HepG2 (cell line): ENCODE measurements at regions not wholly inside any gene's neighbourhood (a gene's known extent, or its start where the extent isn't known, plus 50 kb on each side); places are given as distances from the start of the nearest gene placed in this dataset.

Experiments used
- CEBPB ChIP-seq: IDR thresholded peaks from 2 replicates; pipeline ENCODE4 v1.6.1; 2011; ENCODE audit warnings: low read depth, low read length, improper control_type of control experiment, borderline replicate concordance
- ETV6 ChIP-seq: sonication (generic); formaldehyde crosslinking; conservative IDR thresholded peaks from 2 replicates; pipeline ENCODE4 v1.4.0; 2020; ENCODE audit warnings: missing genetic modification reagents
- FOXK2 ChIP-seq: fragments of 450-650 bp; IDR thresholded peaks from 2 replicates; pipeline ENCODE4 v1.6.1; 2016
- HNRNPUL1 ChIP-seq: fragments of 200-400 bp; formaldehyde crosslinking; IDR thresholded peaks from 2 replicates; pipeline ENCODE4 v1.6.1; 2017; ENCODE audit warnings: low read depth, mild to moderate bottlenecking, low read length, moderate library complexity
- POLR2AphosphoS5 ChIP-seq: IDR thresholded peaks from 2 replicates; pipeline ENCODE4 v1.6.1; 2012; ENCODE audit warnings: low read depth, low read length
- SRSF9 ChIP-seq: fragments of 200-400 bp; formaldehyde crosslinking; IDR thresholded peaks from 2 replicates; pipeline ENCODE4 v1.6.1; 2018; ENCODE audit warnings: borderline replicate concordance, mild to moderate bottlenecking, low read depth, low read length; ENCODE audit not compliant: insufficient read depth, poor library complexity, severe bottlenecking
- TCF12 ChIP-seq, 2 experiments: fragments of 450-650 bp in 1 of 2; sonication (generic) in 1 of 2; formaldehyde crosslinking in 1 of 2; IDR thresholded peaks; 2 replicates each; pipeline versions ENCODE4 v1.6.1 to v1.8.0; 2017 to 2022; ENCODE audit warnings: antibody characterized with exemption in 1 of 2, mild to moderate bottlenecking in 1 of 2, missing genetic modification reagents in 1 of 2, moderate library complexity in 1 of 2
- TOE1 ChIP-seq: sonication (generic); formaldehyde crosslinking; IDR thresholded peaks from 2 replicates; pipeline ENCODE4 v1.4.0; 2020; ENCODE audit warnings: mild to moderate bottlenecking, missing genetic modification reagents

DNA sequence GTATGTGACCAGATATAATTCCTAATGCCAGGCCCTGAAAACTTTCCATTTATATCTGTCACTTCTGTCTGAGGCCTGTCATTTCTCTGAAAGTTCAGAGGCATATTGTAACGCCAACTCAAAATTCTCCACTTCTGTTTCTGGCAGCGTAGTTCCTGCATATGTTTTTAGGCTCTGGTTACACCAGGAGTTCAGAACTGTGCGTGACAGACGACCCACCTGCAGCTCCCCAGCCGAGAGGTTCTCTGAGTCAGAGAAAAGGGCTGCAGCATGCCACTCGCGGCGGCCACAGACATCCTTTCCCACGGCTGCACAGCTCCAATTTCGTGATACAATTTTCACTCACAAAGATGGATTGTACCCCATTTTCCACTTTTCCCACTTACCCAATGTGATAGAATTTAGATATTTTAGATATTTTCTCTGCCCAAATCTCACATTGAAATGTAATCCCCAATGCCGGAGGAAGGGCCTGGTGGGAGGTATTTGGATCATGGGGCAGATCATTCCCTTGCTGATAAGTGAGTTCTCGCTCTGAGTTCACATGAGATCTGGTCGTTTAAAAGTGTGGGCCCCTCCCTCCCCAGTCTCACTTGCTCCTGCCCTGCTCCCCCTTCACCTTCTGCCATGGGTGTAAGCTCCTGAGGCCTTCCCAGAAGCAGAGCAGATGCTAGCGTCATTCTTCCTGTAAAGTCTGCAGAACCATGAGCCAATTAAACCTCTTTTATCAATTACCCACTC lies 308.1 kb downstream of the LIG4 start:
- TF ChIP-seq SRSF9 (no peak), POLR2AphosphoS5 (no peak), TCF12 (IDR thresholded peaks at IDR 0.05) (no peak), TCF12 (CRISPR knock-in tag; IDR thresholded peaks at IDR 0.05) (no peak), TOE1 (CRISPR knock-in tag) (no peak), CEBPB (no peak), ETV6 (CRISPR knock-in tag) (no peak), HNRNPUL1 (no peak), FOXK2 (no peak)
